ENCODE measurements at regions not wholly inside any gene's neighbourhood (a gene's known extent, or its start where the extent isn't known, plus 50 kb on each side); places are given as distances from the start of the nearest gene placed in this dataset.

DNA sequence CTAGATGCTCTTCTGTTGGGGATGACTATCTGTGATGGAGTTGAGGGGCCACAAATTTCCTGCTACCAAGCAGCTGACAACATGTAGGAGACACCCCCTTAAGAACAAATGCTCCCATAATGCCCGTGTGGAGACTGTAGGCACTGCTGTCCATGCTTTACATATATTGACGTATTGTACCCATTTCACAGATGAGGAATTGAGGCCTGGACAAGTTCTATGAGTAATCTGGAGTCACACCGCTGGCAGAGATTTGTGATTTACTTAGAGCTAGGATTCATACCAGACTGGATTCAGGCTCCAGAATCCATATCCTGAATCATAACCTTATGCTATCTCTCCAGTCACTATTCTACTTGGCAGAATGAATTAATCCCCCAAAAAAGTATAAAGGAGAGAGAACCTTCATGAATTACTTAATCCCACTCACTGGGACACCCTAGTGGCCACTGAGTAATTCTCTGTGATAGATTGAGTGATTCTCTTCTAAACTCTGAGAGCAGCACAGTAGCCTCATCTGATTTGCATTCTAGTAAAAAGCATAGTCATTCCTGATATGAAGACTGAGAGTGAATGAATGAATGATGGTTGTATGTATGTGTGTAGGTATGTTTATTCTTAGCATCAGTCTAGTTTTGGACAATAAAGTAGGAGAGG lies 460.7 kb upstream of the MEIS1 start:
- TF ChIP-seq EZH2 (IDR thresholded peaks at IDR 0.05; ENCODE audit: borderline replicate concordance): no peak
- TF ChIP-seq, protein P1, sequence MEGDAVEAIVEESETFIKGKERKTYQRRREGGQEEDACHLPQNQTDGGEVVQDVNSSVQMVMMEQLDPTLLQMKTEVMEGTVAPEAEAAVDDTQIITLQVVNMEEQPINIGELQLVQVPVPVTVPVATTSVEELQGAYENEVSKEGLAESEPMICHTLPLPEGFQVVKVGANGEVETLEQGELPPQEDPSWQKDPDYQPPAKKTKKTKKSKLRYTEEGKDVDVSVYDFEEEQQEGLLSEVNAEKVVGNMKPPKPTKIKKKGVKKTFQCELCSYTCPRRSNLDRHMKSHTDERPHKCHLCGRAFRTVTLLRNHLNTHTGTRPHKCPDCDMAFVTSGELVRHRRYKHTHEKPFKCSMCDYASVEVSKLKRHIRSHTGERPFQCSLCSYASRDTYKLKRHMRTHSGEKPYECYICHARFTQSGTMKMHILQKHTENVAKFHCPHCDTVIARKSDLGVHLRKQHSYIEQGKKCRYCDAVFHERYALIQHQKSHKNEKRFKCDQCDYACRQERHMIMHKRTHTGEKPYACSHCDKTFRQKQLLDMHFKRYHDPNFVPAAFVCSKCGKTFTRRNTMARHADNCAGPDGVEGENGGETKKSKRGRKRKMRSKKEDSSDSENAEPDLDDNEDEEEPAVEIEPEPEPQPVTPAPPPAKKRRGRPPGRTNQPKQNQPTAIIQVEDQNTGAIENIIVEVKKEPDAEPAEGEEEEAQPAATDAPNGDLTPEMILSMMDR (IDR thresholded peaks at IDR 0.05; ENCODE audit: poor library complexity): no peak
